ENCODE measurements at regions not wholly inside any gene's neighbourhood (a gene's known extent, or its start where the extent isn't known, plus 50 kb on each side); places are given as distances from the start of the nearest gene placed in this dataset.
"Not testable (repeated sequence)": the region's sequence is repeated elsewhere in the genome, so short reads cannot be mapped to it uniquely, and the experiment has no call there.

DNA sequence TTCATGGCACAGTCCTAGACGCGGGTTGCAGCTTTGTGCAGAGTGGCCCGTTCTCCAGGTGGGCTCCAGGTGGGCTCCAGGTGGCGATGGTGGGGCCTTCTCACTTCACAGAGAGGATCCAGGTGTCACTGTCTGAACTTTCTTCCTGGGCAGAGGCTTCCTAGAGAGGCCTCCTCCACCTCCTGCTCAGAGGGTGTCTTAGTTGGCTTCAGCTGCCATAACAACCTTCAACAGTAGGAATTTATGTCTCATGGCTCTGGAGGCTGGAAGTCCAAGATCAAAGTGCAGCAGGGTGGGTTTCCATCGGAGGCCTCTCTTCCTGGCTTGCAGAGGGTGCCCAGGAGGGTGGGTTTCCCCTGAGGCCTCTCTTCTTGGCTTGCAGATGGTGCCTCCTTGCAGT is 125.1 kb downstream of the GLRX3 start:
- DNase-seq (ENCODE audit: low read depth in 4 of 4, low spot score in 2 of 4) = no peak

- DNase-seq (ENCODE audit: low read depth in 4 of 4, low spot score in 2 of 4) = no peak
These were observed 125.6 kb downstream of the GLRX3 start for GRCh38 chr10:130261766-130262165.

GRCh38 chr10:130263289-130263688 is 127.1 kb downstream of the GLRX3 start:
- DNase-seq (ENCODE audit: low read depth in 4 of 4, low spot score in 2 of 4) = no peak

DNA sequence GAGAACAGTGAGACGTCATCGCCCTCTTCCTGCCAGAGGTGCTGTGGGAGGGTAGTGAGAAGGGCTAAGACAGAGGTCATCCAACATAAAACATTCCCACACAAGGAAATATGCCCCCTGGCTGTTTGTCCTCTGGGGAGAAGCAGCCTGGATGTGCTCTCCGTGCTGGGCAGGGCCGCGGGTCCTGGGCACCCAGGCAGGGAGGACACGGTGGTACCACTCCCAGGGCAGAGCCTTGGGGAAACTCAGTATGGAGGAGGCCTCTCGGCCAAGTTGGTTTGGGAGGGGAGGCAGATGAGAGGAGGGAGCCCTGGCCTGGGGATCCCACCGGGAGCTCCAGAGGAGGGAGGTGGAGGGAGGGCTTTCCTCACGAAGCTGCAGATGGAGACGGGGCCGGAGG is 129.4 kb downstream of the GLRX3 start:
- no peak for DNase-seq (ENCODE audit: low read depth in 4 of 4, low spot score in 2 of 4)

DNA sequence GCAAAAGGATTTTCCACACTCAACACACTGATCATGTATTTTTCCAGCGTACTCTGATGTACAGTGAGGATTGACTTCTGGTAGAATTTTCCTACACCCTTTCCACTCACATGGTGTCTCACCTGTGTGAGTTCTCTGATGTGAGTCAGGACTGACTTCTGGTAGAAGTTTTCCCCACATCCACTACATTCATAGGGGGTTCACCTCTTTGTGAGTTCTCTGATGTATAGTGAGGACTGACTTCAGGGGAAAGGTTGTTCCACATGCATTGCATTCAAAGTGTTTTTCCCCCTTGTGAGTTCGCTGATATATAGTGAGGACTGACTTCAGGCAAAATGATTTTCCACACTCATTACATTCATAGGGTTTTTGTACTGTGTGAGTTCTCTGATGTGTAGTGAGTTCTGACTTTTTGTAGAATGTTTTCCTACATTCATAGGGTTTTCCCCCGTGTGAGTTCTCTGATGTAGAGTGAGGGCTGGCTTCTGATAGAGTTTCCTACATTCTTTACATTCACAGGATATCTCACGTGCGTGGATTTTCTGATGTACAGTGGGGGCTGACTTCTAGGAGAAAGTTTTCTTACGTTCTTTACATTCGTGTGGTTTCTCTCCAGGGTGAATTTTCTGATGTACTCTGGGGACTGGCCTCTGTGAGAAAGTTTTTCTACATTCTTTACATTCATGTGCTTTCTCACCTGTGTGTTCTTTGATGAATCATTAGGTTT is 146.5 kb downstream of the GLRX3 start:
- no peak for DNase-seq (ENCODE audit: low read depth in 4 of 4, low spot score in 2 of 4)

DNA sequence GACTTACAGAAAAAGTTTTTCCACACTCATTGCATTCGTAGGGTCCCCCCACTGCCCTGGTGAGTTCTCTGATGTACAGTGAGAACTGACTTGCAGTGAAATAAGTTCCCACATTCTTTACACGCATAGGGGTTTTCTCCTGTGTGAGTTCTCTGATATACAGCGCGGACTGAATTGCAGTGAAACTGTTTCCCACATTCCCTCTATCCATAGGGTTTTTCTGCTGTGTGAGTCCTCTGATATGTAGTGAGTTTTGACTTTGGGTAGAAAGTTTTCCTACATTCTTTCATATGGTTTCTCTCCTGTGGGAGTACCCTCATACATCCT is 147.0 kb downstream of the GLRX3 start:
- DNase-seq (ENCODE audit: low read depth in 4 of 4, low spot score in 2 of 4) = no peak

GRCh38 chr10:130295761-130296160 is 159.6 kb downstream of the GLRX3 start:
- DNase-seq (ENCODE audit: low read depth in 4 of 4, low spot score in 2 of 4) = not testable (repeated sequence)

DNA sequence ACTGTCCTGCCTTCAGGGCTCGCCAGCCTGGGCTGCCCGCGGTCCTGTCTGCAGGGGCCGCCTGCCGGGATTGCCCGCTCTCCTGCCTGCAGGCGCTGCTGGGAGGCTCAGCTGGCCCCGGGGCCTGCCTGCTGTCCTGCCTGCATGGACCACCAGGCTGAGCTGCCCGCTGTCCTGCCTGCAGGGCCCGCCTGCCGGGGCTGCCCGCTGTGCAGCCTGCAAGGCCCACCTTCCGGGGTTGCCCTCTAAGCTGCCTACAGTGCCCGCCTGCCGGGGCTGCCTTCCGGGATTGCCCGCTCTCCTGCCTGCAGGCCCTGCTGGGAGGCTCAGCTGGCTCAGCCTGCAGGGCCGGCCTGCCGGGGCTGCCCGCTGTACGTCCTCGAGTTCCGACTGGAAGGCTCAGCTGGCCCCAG is 164.4 kb downstream of the GLRX3 start:
- DNase-seq (ENCODE audit: low read depth in 4 of 4, low spot score in 2 of 4) = no peak

DNA sequence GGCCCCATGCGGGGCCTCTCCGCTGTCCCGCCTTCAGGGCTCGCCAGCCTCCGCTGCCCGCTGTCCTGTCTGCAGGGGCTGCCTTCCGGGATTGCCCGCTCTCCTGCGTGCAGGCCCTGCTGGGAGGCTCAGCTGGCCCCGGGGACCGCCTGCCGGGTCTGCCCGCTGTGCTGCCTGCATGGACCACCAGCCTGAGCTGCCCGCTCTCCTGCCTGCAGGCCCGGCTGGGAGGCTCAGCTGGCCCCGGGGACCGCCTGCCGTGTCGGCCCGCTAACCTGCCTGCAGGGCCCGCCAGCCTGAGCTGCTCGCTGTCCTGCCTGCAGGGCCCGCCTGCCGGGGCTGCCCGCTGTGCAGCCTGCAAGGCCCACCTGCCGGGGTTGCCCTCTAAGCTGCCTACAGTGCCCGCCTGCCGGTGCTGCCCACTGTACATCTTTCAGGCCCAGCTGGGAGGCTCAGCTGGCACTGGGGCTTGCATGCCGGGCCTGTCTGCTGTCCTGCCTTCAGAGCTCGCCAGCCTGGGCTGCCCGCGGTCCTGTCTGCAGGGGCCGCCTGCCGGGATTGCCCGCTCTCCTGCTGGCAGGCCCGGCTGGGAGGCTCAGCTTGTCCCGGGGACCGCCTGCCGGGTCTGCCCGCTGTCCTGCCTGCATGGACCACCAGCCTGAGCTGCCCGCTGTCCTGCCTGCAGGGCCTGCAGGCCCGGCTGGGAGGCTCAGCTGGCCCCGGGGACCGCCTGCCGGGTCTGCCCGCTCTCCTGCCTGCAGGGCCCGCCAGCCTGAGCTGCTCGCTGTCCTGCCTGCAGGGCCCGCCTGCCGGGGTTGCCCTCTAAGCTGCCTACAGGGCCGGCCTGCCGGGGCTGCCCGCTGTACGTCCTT is 165.1 kb downstream of the GLRX3 start:
- no peak for DNase-seq (ENCODE audit: low read depth in 4 of 4, low spot score in 2 of 4)

DNA sequence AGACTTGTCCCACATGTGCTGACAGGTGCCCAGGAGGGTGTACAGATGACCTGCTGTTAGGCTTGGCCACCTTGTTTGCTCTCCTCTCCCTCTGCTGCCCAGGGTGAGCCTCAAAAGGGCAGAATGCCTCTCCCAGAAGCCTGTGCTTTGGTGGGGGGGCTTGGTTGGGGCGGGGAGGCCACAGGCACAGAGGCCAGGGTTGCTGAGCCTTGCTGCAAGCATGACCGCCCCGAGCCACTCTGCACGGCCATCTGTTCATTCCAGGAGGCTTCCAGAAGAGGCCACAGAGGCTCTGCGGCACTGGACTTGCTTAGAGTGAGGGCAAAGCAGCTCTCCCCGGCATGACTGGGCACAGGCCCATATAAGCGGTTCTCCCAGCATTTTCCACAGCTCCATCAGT is 190.8 kb downstream of the GLRX3 start:
- no peak for DNase-seq (ENCODE audit: low read depth in 4 of 4, low spot score in 2 of 4)

DNA sequence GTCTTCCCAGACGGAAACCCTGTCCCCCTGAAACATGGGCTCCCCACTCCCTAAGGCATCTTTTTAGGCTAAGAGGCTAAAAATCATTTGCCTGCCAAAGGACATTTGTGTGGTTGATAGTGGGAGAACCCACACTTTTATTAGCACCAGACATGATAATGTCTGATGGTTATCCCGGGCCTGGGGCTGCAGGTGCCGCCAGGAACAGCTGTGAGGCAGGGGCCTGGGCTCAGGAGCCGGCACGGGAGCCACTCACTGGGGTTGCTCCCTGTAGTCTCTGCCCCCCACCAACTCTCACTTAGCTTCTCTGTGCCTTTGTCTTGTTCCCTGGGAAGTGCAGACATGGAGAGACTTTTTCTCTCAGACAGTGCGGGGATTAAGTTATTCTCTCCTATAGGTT is 193.6 kb downstream of the GLRX3 start:
- DNase-seq (ENCODE audit: low read depth in 4 of 4, low spot score in 2 of 4) = no peak

DNA sequence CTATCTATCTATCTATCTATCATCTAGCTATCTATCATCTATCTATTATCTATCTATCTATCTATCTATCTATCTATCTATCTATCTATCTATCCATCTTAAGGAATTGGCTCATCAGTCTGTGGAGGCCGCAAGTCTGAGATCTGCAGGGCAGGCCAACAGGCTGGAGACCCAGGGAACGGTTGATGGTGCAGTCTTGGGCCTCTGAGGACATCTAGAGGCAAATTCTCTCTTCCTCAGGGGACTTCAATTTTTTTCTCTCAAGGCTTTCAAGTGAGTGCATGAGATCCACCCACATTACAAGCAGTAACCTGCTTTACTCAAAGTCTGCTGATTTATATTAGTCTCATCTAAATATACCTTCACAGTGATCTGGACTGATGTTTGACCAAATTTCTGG is 197.0 kb downstream of the GLRX3 start:
- no peak for DNase-seq (ENCODE audit: low read depth in 4 of 4, low spot score in 2 of 4)

GRCh38 chr10:130335336-130335735 is 199.1 kb downstream of the GLRX3 start:
- no peak for DNase-seq (ENCODE audit: low read depth in 4 of 4, low spot score in 2 of 4)

DNA sequence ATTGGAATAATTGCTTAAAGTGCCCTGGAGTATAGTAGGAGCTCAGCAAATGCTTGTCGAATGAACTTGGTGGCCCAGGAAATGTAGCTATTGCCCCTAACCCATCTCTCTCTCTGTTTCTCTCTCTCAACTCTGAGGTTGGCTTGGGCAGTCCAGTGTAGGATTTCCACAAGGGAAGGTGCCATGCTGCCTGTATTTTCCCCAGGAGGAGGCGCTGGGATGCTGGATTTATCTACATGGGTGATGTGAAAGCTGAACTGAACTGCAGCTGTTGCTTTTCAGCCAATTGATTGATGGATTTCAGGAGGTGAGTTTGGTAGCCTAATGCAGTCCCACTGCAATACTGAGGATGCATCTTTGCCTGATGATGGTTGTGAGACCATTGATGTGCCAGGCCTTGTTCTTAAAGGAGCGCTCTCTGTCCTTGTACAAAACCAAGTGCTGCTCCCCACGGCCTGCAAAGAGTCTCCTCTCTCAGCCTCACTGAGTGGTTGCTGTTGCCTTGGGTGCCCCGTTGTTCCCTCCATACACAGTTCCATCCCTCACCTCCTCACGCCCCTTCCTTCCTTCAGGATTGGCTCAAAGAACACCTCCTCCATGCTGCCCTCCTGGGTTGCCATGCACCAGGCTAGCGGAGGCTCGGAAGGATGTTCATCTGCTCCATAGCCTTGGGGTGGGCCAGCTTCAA is 200.6 kb downstream of the GLRX3 start:
- no peak for DNase-seq (ENCODE audit: low read depth in 4 of 4, low spot score in 2 of 4)

- no peak for DNase-seq (ENCODE audit: low read depth in 4 of 4, low spot score in 2 of 4)
These were observed 201.1 kb downstream of the GLRX3 start for GRCh38 chr10:130337305-130337640.

- no peak for DNase-seq (ENCODE audit: low read depth in 4 of 4, low spot score in 2 of 4)
These were observed 201.8 kb downstream of the GLRX3 start for GRCh38 chr10:130337696-130338635.

DNA sequence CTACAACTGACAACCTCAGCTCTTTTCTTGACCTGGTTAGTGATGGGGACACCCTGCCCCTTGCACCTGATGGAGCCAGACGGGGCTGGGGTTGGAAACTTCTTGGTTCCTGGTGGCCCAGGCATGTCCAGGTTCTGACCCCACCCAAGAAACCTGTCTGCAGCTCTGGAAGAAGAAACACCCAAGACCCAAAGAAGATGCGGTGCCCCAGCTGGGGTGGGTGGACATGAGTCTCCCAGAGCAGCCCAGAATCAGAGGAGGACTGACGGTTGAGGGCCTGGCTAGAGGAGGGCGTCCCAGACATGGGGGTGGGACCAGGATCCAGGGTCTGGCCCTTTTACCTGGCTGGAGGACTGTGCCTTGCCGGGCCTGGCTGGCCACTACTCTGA is 202.4 kb downstream of the GLRX3 start:
- DNase-seq (ENCODE audit: low read depth in 4 of 4, low spot score in 2 of 4) = no peak

DNA sequence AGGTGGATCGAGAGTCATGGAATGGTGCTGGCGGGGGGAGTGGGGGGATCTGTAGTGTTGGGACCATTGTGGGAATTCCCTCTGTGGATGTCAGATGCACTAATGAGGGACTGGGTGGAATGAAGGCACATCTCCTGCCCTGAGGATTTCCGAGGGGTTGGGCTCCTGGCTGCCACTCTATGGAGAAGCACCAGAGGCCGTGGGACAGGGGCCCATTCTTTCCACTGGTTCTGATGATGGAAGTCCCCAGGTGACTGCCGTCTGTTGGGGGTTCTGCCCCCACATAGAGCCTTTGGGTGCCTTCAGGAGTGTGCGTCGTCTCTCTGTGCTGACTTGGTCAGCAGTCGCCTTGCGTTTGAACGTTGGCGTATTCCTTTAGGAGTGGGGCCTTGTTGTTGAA is 202.9 kb downstream of the GLRX3 start:
- DNase-seq (ENCODE audit: low read depth in 4 of 4, low spot score in 2 of 4) = no peak

- DNase-seq (ENCODE audit: low read depth in 4 of 4, low spot score in 2 of 4) = no peak
These were observed 203.7 kb downstream of the GLRX3 start for GRCh38 chr10:130339911-130340310.

DNA sequence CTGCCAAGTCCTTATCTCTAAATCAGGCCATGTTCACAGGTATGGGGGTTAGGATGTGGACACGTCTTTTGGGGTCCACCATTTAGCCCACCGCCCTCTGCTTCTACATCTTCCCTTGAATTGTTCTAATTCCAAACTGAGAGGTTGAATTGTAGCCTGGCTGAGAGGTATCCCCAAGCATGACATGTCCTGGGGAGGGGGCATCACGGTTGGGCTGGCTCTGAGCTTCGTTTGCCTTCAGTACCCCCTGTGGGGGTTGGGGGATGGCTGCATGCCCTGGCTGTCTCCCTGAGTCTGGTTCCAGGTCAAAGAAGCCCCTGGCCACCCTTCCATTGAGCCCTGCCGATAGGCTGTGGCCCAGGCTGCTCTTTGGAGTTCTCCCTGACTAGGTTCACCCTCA is 204.6 kb downstream of the GLRX3 start:
- DNase-seq (ENCODE audit: low read depth in 4 of 4, low spot score in 2 of 4) = no peak

- DNase-seq (ENCODE audit: low read depth in 4 of 4, low spot score in 2 of 4) = no peak
These were observed 205.2 kb downstream of the GLRX3 start for GRCh38 chr10:130341356-130341755.

Measured in left renal cortex interstitium (tissue), 4 donors.